D721Med (cell line): ENCODE measurements at regions not wholly inside any gene's neighbourhood (a gene's known extent, or its start where the extent isn't known, plus 50 kb on each side); places are given as distances from the start of the nearest gene placed in this dataset.

ENCODE experiments used
- DNase-seq: peaks from one replicate; pipeline ENCODE4 v3.0.0; 2011; ENCODE audit warnings: low spot score; ENCODE audit not compliant: insufficient read length
- FAIRE-seq: peaks from 2 replicates; lab custom pipeline; 2011; peaks lifted over from hg19 to GRCh38; lab: Jason Lieb, UNC
- TF ChIP-seq, protein P1 (sequence below): IDR thresholded peaks from 2 replicates; pipeline ENCODE4 v1.5.1; 2012; ENCODE audit warnings: mild to moderate bottlenecking, control low read depth; ENCODE audit not compliant: insufficient read depth; ENCODE audit errors: missing control alignments

GRCh38 chr1:87683196-87683956, 354.7 kb downstream of the LMO4 start:
- FAIRE-seq = peak; percentile 11
- DNase-seq = no peak
- TF ChIP-seq, protein P1, sequence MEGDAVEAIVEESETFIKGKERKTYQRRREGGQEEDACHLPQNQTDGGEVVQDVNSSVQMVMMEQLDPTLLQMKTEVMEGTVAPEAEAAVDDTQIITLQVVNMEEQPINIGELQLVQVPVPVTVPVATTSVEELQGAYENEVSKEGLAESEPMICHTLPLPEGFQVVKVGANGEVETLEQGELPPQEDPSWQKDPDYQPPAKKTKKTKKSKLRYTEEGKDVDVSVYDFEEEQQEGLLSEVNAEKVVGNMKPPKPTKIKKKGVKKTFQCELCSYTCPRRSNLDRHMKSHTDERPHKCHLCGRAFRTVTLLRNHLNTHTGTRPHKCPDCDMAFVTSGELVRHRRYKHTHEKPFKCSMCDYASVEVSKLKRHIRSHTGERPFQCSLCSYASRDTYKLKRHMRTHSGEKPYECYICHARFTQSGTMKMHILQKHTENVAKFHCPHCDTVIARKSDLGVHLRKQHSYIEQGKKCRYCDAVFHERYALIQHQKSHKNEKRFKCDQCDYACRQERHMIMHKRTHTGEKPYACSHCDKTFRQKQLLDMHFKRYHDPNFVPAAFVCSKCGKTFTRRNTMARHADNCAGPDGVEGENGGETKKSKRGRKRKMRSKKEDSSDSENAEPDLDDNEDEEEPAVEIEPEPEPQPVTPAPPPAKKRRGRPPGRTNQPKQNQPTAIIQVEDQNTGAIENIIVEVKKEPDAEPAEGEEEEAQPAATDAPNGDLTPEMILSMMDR = no peak

DNA sequence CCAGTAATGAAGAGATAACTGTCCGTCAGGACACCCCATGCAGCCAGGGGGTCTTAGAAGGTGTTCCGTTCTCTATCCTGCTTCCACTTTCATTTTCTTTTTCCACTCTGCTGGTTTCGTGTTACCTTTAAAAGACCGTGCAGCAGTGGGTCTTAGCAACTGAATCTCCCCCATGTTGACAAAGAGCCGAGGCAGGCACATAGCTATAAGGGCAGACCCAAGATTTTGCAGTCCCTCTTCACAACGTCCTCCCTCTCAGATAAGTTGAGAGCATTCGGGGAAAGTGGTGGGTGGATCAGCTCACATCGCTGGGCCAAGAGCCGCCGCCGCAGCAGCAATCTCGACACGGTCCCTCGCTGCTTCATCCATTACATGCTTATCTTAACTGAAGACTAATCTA, 355.5 kb downstream of the LMO4 start:
- DNase-seq (no peak), FAIRE-seq (no peak)
- TF ChIP-seq, protein P1 = no peak

DNA sequence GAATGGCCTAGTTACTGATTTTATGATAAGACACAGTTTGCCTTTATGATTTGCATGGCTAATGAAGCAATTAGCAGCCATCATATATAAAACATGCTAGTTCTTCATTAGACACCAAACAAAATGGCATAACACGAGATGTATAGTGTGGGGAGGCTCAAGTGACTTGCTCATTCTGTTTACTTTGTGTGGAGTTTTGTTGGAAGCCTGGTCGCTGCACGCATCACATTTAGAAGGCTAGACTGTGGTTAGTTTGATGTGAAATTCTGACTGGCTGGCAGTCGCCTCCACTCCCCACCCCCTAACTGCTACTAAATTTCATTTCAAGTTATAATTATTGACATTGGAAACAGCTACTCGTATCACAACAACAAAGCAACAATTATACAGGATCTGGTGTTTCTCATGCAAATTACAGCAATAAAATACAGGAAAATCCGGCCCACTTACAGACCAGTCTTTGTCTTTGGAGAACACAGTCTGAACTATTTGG, 356.1 kb downstream of the LMO4 start:
- DNase-seq (no peak), FAIRE-seq (peak; percentile 29)
- TF ChIP-seq, protein P1 = no peak

- DNase-seq (no peak), FAIRE-seq (no peak)
- TF ChIP-seq, protein P1 = no peak
These were observed 356.8 kb downstream of the LMO4 start for GRCh38 chr1:87685311-87686135.

DNA sequence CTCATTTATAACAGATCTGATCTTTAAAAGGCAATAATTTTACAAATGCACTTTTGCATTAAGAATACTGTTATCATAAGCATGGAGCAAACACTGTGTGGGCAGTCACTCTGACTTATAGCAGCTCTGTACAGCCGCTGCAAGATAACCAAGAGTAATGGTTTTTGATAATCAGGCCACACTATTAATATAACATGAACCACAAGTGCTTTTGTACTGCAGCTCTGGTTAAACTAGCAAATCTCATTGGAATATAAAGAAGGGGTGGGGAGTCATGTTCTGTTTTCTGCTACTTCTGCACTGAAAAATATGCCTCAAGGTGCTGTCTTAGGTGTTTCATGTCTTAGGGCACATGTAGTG, 357.4 kb downstream of the LMO4 start:
- no peak for DNase-seq
- TF ChIP-seq, protein P1 = no peak
- no peak for FAIRE-seq

GRCh38 chr1:87686671-87687070, 358.0 kb downstream of the LMO4 start:
- no peak for DNase-seq
- TF ChIP-seq, protein P1 = no peak
- peak; percentile 44 for FAIRE-seq
